ENCODE measurements at regions not wholly inside any gene's neighbourhood (a gene's known extent, or its start where the extent isn't known, plus 50 kb on each side); places are given as distances from the start of the nearest gene placed in this dataset.

- TF ChIP-seq KIAA2018 (CRISPR knock-in tag; IDR thresholded peaks at IDR 0.05; ENCODE audit: borderline replicate concordance) (no peak), ZNF543 (CRISPR knock-in tag; IDR thresholded peaks at IDR 0.05) (no peak), IKZF5 (CRISPR knock-in tag; IDR thresholded peaks at IDR 0.05) (no peak), TBL1XR1 (IDR thresholded peaks at IDR 0.05; ENCODE audit: borderline replicate concordance, low read length, partially characterized antibody) (no peak), NAIF1 (CRISPR knock-in tag; IDR thresholded peaks at IDR 0.05; ENCODE audit: borderline replicate concordance) (no peak), ZNF256 (CRISPR knock-in tag; conservative IDR thresholded peaks at IDR 0.05) (no peak), CSRNP2 (CRISPR knock-in tag; conservative IDR thresholded peaks at IDR 0.05; ENCODE audit: low read depth) (no peak), ZNF513 (CRISPR knock-in tag; conservative IDR thresholded peaks at IDR 0.05) (no peak), HNRNPLL (IDR thresholded peaks at IDR 0.05; ENCODE audit: low read depth, low read length, poor library complexity, severe bottlenecking) (no peak), ZBTB3 (CRISPR knock-in tag; IDR thresholded peaks at IDR 0.05; ENCODE audit: borderline replicate concordance, low read depth) (no peak)
- TF ChIP-seq, protein P1, sequence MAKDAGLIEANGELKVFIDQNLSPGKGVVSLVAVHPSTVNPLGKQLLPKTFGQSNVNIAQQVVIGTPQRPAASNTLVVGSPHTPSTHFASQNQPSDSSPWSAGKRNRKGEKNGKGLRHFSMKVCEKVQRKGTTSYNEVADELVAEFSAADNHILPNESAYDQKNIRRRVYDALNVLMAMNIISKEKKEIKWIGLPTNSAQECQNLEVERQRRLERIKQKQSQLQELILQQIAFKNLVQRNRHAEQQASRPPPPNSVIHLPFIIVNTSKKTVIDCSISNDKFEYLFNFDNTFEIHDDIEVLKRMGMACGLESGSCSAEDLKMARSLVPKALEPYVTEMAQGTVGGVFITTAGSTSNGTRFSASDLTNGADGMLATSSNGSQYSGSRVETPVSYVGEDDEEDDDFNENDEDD (CRISPR knock-in tag; IDR thresholded peaks at IDR 0.05; ENCODE audit: borderline replicate concordance) = no peak
- TF ChIP-seq, protein P2, sequence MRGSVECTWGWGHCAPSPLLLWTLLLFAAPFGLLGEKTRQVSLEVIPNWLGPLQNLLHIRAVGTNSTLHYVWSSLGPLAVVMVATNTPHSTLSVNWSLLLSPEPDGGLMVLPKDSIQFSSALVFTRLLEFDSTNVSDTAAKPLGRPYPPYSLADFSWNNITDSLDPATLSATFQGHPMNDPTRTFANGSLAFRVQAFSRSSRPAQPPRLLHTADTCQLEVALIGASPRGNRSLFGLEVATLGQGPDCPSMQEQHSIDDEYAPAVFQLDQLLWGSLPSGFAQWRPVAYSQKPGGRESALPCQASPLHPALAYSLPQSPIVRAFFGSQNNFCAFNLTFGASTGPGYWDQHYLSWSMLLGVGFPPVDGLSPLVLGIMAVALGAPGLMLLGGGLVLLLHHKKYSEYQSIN (CRISPR knock-in tag; IDR thresholded peaks at IDR 0.05; ENCODE audit: borderline replicate concordance) = no peak
Measured at GRCh38 chr17:34071886-34072420, 183.1 kb upstream of the CCL2 start (continued).

All from HepG2 (cell line).